H1 (cell line): ENCODE measurements at regions not wholly inside any gene's neighbourhood (a gene's known extent, or its start where the extent isn't known, plus 50 kb on each side); places are given as distances from the start of the nearest gene placed in this dataset.

Source experiments
- CTCF ChIA-PET: fragments of 300-600 bp; sonication (Branson Sonifier 250); formaldehyde crosslinking; loops from one replicate; lab custom pipeline; 2021; ENCODE audit not compliant: partially characterized antibody; lab: Charles Lee
- POLR2A ChIA-PET: fragments of 300-600 bp; sonication (Branson Sonifier 250); formaldehyde crosslinking; loops from one replicate; lab custom pipeline; 2021; ENCODE audit warnings: inconsistent platforms; ENCODE audit not compliant: partially characterized antibody; lab: Charles Lee
- DNase-seq, 2 experiments: peaks; one replicate each; pipeline versions ENCODE4 v3.0.0 to v3.0.0-alpha.2; 2010 to 2022; ENCODE audit warnings: low spot score in 2 of 2, low read depth in 1 of 2, mixed read lengths in 1 of 2
- FAIRE-seq: peaks from 2 replicates; lab custom pipeline; 2011; peaks lifted over from hg19 to GRCh38; lab: Jason Lieb, UNC
- H2AFZ ChIP-seq: 2 replicates; pipeline ENCODE4 v1.8.1; 2012; ENCODE audit warnings: low read length, inconsistent platforms
- H2AK5ac ChIP-seq: 2 replicates; pipeline ENCODE4 v1.6.1; 2013; ENCODE audit warnings: low read depth, low read length
- H2BK120ac ChIP-seq: replicated peaks from 2 replicates; pipeline ENCODE3; 2013; ENCODE audit warnings: low read depth, low read length, inconsistent platforms
- H2BK12ac ChIP-seq: 2 replicates; pipeline ENCODE4 v1.6.1; 2013; ENCODE audit warnings: low read depth, low read length
- H2BK15ac ChIP-seq: 2 replicates; pipeline ENCODE4 v1.6.1; 2013; ENCODE audit warnings: low read length
- H2BK20ac ChIP-seq: 2 replicates; pipeline ENCODE4 v1.6.1; 2013; ENCODE audit warnings: low read length
- H2BK5ac ChIP-seq: 2 replicates; pipeline ENCODE4 v1.6.1; 2013; ENCODE audit warnings: low read depth, low read length
- H3K14ac ChIP-seq: 2 replicates; pipeline ENCODE4 v1.6.1; 2013; ENCODE audit warnings: inconsistent platforms; ENCODE audit not compliant: insufficient read length
- H3K18ac ChIP-seq: 2 replicates; pipeline ENCODE4 v1.6.1; 2013; ENCODE audit warnings: low read length; ENCODE audit errors: extremely low read depth
- H3K23ac ChIP-seq: 2 replicates; pipeline ENCODE4 v1.6.1; 2013; ENCODE audit warnings: inconsistent platforms; ENCODE audit not compliant: insufficient read length
- H3K23me2 ChIP-seq: 2 replicates; pipeline ENCODE4 v1.6.1; 2013; ENCODE audit warnings: low read depth, low read length
- H3K27ac ChIP-seq: 2 replicates; pipeline ENCODE4 v1.6.1; 2011; ENCODE audit warnings: low read depth, low read length, inconsistent platforms
- H3K27me3 ChIP-seq, 4 experiments: replicated peaks in 1 of 4; 1 replicate in 1 of 4; 2 replicates in 3 of 4; pipeline versions ENCODE4 v1.6.1 to v1.8.1; 2011 to 2013; ENCODE audit warnings: low read length in 3 of 4, mild to moderate bottlenecking in 3 of 4, inconsistent platforms in 2 of 4, mixed read lengths in 2 of 4, moderate library complexity in 1 of 4; ENCODE audit not compliant: control insufficient read depth in 3 of 4, insufficient read depth in 3 of 4; ENCODE audit errors: extremely low read depth in 1 of 4
- H3K36me3 ChIP-seq, 4 experiments: 2 replicates each; pipeline versions ENCODE4 v1.6.1 to v1.8.1; 2011 to 2013; ENCODE audit warnings: mild to moderate bottlenecking in 4 of 4, low read length in 3 of 4, moderate library complexity in 2 of 4, control low read depth in 1 of 4, inconsistent platforms in 1 of 4; ENCODE audit not compliant: insufficient read depth in 4 of 4, control insufficient read depth in 2 of 4
- H3K4ac ChIP-seq: replicated peaks from 2 replicates; pipeline ENCODE3; 2013; ENCODE audit warnings: low read length, low read depth, mixed read lengths, inconsistent platforms; ENCODE audit not compliant: insufficient read length
- H3K4me1 ChIP-seq, 4 experiments: replicated peaks in 1 of 4; 1 replicate in 1 of 4; 2 replicates in 3 of 4; pipeline versions ENCODE4 v1.6.1 to v1.8.1; 2011 to 2013; ENCODE audit warnings: low read length in 3 of 4, inconsistent platforms in 2 of 4, mixed read lengths in 1 of 4; ENCODE audit not compliant: insufficient read depth in 4 of 4, control insufficient read depth in 3 of 4
- H3K4me2 ChIP-seq, 2 experiments: 2 replicates each; pipeline versions ENCODE4 v1.6.1 to v1.8.1; 2011 to 2013; ENCODE audit warnings: low read depth in 2 of 2, low read length in 2 of 2, control low read depth in 1 of 2, inconsistent platforms in 1 of 2, mild to moderate bottlenecking in 1 of 2; ENCODE audit not compliant: insufficient read depth in 1 of 2
- H3K4me3 ChIP-seq, 4 experiments: fragments of 200-600, 300-600 bp in 1 of 4; sonication (generic), shearing (Covaris generic), sonication (Bioruptor Twin) in 1 of 4; 2 replicates each; pipeline versions ENCODE4 v1.5.1 to v1.8.1; 2011 to 2016; ENCODE audit warnings: low read length in 4 of 4, low read depth in 3 of 4, control low read depth in 2 of 4, inconsistent platforms in 2 of 4, mild to moderate bottlenecking in 2 of 4, mixed read lengths in 1 of 4, moderate library complexity in 1 of 4; ENCODE audit not compliant: insufficient read depth in 2 of 4; ENCODE audit errors: extremely low read depth in 1 of 4
- H3K56ac ChIP-seq: replicated peaks from 2 replicates; pipeline ENCODE3; 2013; ENCODE audit warnings: low read depth, mild to moderate bottlenecking, mixed read lengths, low read length, inconsistent platforms; ENCODE audit not compliant: insufficient read length
- H3K79me1 ChIP-seq: 2 replicates; pipeline ENCODE4 v1.6.1; 2013; ENCODE audit warnings: low read depth, low read length, control low read depth
- H3K79me2 ChIP-seq, 2 experiments: 2 replicates each; pipeline versions ENCODE4 v1.6.1 to v1.8.1; 2012 to 2013; ENCODE audit warnings: low read length in 2 of 2, mild to moderate bottlenecking in 2 of 2, inconsistent platforms in 1 of 2; ENCODE audit not compliant: insufficient read depth in 2 of 2, control insufficient read depth in 1 of 2
- H3K9ac ChIP-seq, 4 experiments: replicated peaks in 1 of 4; 1 replicate in 1 of 4; 2 replicates in 3 of 4; pipeline versions ENCODE4 v1.6.1 to v1.8.1; 2011 to 2013; ENCODE audit warnings: low read depth in 3 of 4, low read length in 3 of 4, control low read depth in 2 of 4, mild to moderate bottlenecking in 2 of 4, moderate library complexity in 2 of 4, inconsistent platforms in 1 of 4; ENCODE audit errors: extremely low read depth in 1 of 4
- H3K9me3 ChIP-seq, 2 experiments: 2 replicates each; pipeline versions ENCODE4 v1.6.1 to v1.8.1; 2012 to 2013; ENCODE audit warnings: mild to moderate bottlenecking in 2 of 2, moderate library complexity in 2 of 2, control low read depth in 1 of 2, inconsistent platforms in 1 of 2, low read depth in 1 of 2, low read length in 1 of 2, mixed read lengths in 1 of 2; ENCODE audit not compliant: insufficient read depth in 2 of 2
- H4K20me1 ChIP-seq, 2 experiments: replicated peaks in 1 of 2; 2 replicates each; pipeline versions ENCODE3 to v1.8.1; 2011 to 2013; ENCODE audit warnings: inconsistent platforms in 2 of 2, low read length in 2 of 2, mild to moderate bottlenecking in 1 of 2; ENCODE audit not compliant: insufficient read depth in 2 of 2, control insufficient read depth in 1 of 2
- H4K5ac ChIP-seq: 2 replicates; pipeline ENCODE4 v1.6.1; 2013; ENCODE audit warnings: low read length, low read depth, mixed read lengths, inconsistent platforms; ENCODE audit not compliant: insufficient read length
- H4K8ac ChIP-seq: 2 replicates; pipeline ENCODE4 v1.8.0; 2013; ENCODE audit warnings: mild to moderate bottlenecking, moderate library complexity, low read length, inconsistent platforms; ENCODE audit not compliant: insufficient read depth; ENCODE audit errors: extremely low read depth
- H4K91ac ChIP-seq: replicated peaks from 2 replicates; pipeline ENCODE3; 2013; ENCODE audit warnings: low read length, mixed read lengths, inconsistent platforms; ENCODE audit not compliant: insufficient read length
- MAFK ChIP-seq: IDR thresholded peaks from 2 replicates; pipeline ENCODE4 v1.6.1; 2012; ENCODE audit warnings: low read depth, mild to moderate bottlenecking, improper control_type of control experiment, low read length
- NRF1 ChIP-seq: IDR thresholded peaks from 2 replicates; pipeline ENCODE4 v1.6.1; 2011; ENCODE audit warnings: mild to moderate bottlenecking, low read depth, low read length, improper control_type of control experiment
- SP4 ChIP-seq: IDR thresholded peaks from 2 replicates; pipeline ENCODE4 v1.6.1; 2012; ENCODE audit warnings: low read length, inconsistent platforms
- TAF7 ChIP-seq: optimal IDR thresholded peaks from 2 replicates; pipeline ENCODE3; 2011; ENCODE audit warnings: low read depth, mild to moderate bottlenecking, inconsistent platforms, low read length, moderate library complexity, borderline replicate concordance
- WGBS, 2 experiments: shearing (Covaris generic) in 1 of 2; methylation state at CpG; one replicate each; pipeline versions ENCODE4 v1.1.6 to v1.1.7; 2013 to 2015; ENCODE audit warnings: low lambda C conversion rate in 2 of 2, mixed read lengths in 2 of 2, inconsistent platforms in 1 of 2, low coverage in 1 of 2, missing lambda C conversion rate in 1 of 2; ENCODE audit not compliant: insufficient replicate concordance in 2 of 2, insufficient coverage in 1 of 2, insufficient read length in 1 of 2; ENCODE audit errors: extremely low coverage in 1 of 2, missing lambda C conversion rate in 1 of 2; 5-methylcytosine and 5-hydroxymethylcytosine counted together

DNA sequence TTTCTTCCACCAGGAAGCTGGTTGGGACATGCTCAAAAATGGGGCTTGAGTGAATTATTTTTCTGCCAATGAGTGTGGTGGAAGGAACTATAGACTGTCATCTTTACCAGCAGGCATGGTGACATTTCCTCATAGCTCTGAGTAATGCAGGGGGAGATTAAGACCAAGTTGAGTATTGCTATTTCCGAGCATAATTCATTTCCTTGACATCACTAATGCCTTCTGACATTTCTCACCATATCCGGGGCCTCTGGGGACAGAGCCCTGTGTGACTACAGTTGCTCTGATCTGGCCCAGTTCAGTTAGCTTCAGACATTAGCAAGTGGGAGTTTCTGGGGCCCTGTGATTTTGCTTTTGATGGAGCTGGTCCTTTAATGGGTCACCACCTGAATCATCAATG is 410.4 kb downstream of the MEIS1 start:
- H4K5ac ChIP-seq = no peak overlapping the region
- H3K56ac ChIP-seq = no peak overlapping the region
- no peak overlapping the region for H2BK15ac ChIP-seq
- no peaks in the 10 kb centered on the region for H3K36me3 ChIP-seq
- no peak overlapping the region for H4K8ac ChIP-seq
- H2BK12ac ChIP-seq = no peak overlapping the region
- H4K20me1 ChIP-seq = no peaks in the 10 kb centered on the region
- no peak overlapping the region for H2AFZ ChIP-seq
- H2BK5ac ChIP-seq = no peak overlapping the region
- POLR2A ChIA-PET = interaction anchor here (0.6 kb wide), 1 partner anchor 724 kb away, joined by 3 read pairs; no protein-coding TSS in a partner anchor
- no peak overlapping the region for H2BK120ac ChIP-seq
- FAIRE-seq (no peak), DNase-seq (no peak)
- CTCF ChIA-PET = interaction anchor here (0.6 kb wide), 1 partner anchor 145 kb away, joined by 3 read pairs; no protein-coding TSS in a partner anchor
- H3K4me2 ChIP-seq = no peak overlapping the region
- no peak overlapping the region for H3K14ac ChIP-seq
- no peaks in the 10 kb centered on the region for H3K27me3 ChIP-seq
- no peaks in the 10 kb centered on the region for H3K23me2 ChIP-seq
- no peak overlapping the region for H3K4ac ChIP-seq
- 92% methylated on average over 2 of the region's 2 CpGs; no CpG with 5 or more reads in 1 of the 2 experiments for WGBS, 2 experiments
- H3K4me3 ChIP-seq = no peak overlapping the region
- H3K23ac ChIP-seq = no peak overlapping the region
- H3K18ac ChIP-seq = no peak overlapping the region
- H3K9ac ChIP-seq = no peak overlapping the region
- no peaks in the 10 kb centered on the region for H3K79me2 ChIP-seq
- H3K4me1 ChIP-seq = 0 out of 7 replicates have a peak, but pooled peaks cover 0 to 2% (median 0%) of the 10 kb centered on the region in 4 experiments
- no peak overlapping the region for H2BK20ac ChIP-seq
- no peaks in the 10 kb centered on the region for H3K9me3 ChIP-seq
- no peaks in the 10 kb centered on the region for H3K79me1 ChIP-seq
- H3K27ac ChIP-seq = no peak overlapping the region
- no peak overlapping the region for H4K91ac ChIP-seq
- H2AK5ac ChIP-seq = no peak overlapping the region
- TF ChIP-seq MAFK = no peak
- no peak for TF ChIP-seq SP4
- no peak for TF ChIP-seq TAF7
- no peak for TF ChIP-seq NRF1
